Stimulated activated CD8-positive, alpha-beta memory T cell treated with anti-CD3 and anti-CD28 coated beads, Interleukin-12 subunit alpha, Interleukin-12 subunit beta, amount 100 ng/mL, for 24 hours (primary cell): ENCODE measurements at regions not wholly inside any gene's neighbourhood (a gene's known extent, or its start where the extent isn't known, plus 50 kb on each side); places are given as distances from the start of the nearest gene placed in this dataset.
"Not testable (repeated sequence)": the region's sequence is repeated elsewhere in the genome, so short reads cannot be mapped to it uniquely, and the experiment has no call there.

Experiments
- DNase-seq: peaks from one replicate; pipeline ENCODE4 v3.0.0-alpha.2; 2020; ENCODE audit errors: extremely low read depth

- not testable (repeated sequence) for DNase-seq
Observed at GRCh38 chr3:48101301-48101650, 85.1 kb upstream of the MAP4 start.

- DNase-seq: no peak
Observed at GRCh38 chr3:48092270-48092669, 76.1 kb upstream of the MAP4 start.

DNA sequence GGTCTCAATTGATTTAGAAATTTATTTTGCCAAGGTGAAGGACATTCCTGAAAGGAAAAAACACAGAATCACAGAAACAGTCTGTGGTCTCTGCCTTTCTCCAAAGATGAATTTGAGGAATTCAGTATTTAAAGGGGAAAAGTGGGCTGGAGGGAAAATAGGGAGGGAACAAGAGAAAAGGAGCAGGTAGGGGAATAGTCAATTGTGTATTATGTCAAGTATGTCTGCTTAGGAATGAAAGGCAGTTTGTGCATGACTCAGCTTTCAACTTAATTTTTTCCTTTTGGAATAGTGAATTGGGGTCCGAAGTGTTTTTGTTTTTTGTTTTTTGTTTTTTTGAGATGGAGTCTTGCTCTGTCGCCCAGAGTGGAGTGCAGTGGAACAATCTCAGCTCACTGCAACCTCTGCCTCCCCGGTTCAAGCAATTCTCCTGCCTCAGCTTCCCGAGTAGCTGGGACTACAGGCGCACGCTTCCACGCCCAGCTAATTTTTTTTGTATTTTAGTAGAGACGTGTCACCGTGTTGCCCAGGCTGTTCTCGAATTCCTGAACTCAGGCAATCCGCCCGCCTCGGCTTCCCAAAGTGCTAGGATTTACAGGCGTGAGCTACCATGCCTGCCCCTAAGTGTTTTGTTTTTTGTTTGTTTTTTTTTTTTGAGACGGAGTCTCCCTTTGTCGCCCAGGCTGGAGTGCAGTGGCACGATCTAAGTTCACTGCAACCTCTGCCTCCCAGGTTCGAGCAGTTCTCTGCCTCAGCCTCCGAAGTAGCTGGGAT lies 74.1 kb upstream of the MAP4 start:
- DNase-seq: no peak

DNA sequence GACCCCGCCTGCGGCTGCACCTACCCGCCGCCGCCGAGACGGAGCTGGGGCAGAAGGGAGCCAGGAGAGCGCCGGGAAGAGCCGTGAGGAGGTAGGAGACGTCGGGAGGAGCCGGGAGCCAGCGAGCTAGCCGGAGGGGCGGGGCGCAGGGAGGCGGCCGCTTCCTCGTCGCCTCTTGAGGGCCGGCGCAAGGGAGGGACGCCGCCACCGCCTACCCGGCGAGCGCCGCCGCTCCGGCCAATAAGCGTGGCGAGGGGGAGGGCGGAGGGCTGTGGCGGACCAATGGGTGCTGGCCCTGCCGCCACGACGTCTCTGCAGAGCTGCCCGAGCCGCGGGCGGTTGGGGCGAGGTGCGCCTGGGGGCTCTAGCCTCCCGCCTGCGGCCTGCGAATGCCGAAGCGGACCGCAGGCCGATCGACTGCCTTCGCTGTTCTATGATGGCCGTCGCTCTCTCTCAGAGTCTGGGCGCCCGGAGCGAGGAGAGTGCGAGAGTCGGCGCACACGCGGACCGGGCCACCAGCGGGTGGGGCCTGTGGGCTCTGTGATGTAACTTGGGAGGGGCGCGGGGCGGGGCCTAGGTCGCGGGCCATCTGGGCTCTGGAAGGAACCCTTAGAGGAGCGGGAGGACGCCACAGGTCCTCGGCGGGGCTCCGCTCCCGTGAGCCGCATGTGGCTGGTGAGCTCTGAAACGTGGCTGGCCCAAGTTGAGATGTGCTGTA lies 72.7 kb upstream of the MAP4 start:
- DNase-seq: peak; percentile 89

GRCh38 chr3:48088056-48088748 lies 72.0 kb upstream of the MAP4 start:
- no peak for DNase-seq

DNA sequence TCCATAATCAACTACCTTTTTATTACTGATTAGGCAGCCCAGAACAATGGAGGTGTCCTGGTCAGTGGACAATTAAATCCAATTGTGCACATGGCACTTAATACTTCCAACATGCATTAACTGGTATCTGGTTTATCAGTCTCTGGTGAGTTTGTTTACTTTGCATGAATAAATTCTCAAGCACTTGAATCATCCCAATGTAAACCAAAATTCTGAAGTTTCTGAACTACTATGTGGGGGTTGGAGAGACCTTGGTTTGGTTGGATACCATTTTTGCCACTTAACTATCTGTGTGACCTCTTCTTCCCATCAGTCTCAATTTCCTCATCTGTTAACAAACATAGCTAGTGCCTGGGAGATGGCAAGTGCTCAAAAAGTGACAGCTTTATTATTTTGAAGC lies 70.5 kb upstream of the MAP4 start:
- DNase-seq: no peak

GRCh38 chr3:48084929-48085328 lies 68.7 kb upstream of the MAP4 start:
- DNase-seq: no peak

- DNase-seq: no peak
Observed at GRCh38 chr3:48084170-48084569, 68.0 kb upstream of the MAP4 start.

GRCh38 chr3:48082580-48083184 lies 66.5 kb upstream of the MAP4 start:
- DNase-seq: no peak

GRCh38 chr3:48077815-48078214 lies 61.6 kb upstream of the MAP4 start:
- DNase-seq: no peak

DNA sequence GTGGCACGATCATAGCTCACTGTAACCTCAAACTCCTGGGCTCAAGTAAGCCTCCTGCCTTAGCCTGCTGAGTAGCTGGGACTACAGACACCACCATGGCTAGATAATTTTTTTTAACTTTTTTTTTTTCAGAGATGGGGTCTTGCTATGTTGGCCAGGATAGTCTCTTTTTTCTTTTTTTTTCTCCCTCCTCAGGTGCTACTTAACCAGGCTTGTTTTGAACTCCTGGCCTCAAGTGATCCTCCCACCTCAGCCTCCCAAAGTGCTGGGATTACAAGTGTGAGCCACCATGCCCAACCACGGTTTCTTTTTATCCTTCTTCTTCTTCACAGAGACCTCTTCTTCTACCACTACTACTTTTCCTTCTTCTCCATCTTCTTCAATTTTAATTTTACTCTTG lies 53.8 kb upstream of the MAP4 start:
- no peak for DNase-seq

DNA sequence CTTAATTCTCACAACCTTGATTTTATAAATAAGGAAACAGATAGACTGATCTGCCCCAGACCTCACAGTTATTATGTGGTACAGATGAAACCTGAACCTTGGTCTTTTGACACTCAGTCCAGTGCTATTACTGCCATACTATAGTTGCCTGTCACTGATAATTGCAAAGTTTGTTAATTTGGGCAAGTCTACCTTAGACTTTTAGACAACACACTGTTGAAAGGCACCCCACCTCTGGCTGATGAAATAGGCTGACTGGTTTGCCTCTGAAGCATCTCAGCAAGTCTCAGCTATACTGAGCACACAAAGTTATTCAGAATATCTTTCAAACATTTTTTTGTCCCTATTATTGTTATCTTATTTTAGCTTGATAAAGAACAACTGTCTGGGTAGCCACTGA lies 53.1 kb upstream of the MAP4 start:
- no peak for DNase-seq

GRCh38 chr3:48068886-48069285 lies 52.7 kb upstream of the MAP4 start:
- DNase-seq: no peak

- not testable (repeated sequence) for DNase-seq
Observed at GRCh38 chr3:48068320-48068719, 52.1 kb upstream of the MAP4 start.

GRCh38 chr3:48067271-48067670 lies 51.1 kb upstream of the MAP4 start:
- DNase-seq: no peak
